RWPE1 (cell line): ENCODE measurements at regions not wholly inside any gene's neighbourhood (a gene's known extent, or its start where the extent isn't known, plus 50 kb on each side); places are given as distances from the start of the nearest gene placed in this dataset.

Experiments used
- CTCF ChIA-PET: fragments of 350-600 bp; sonication (Branson Sonifier 250); formaldehyde crosslinking; extraction: SDS; loops from one replicate; lab custom pipeline; 2021; lab: Yijun Ruan, JAX
- POLR2A ChIA-PET: fragments of 400-600 bp; formaldehyde crosslinking; extraction: SDS; loops from one replicate; lab custom pipeline; 2020; ENCODE audit warnings: antibody characterized with exemption; ENCODE audit not compliant: low non-redundant PET; lab: Yijun Ruan, JAX
- DNase-seq: peaks from one replicate; pipeline ENCODE4 v3.0.0; 2012; ENCODE audit warnings: low spot score
- H3K27ac ChIP-seq: fragments of 450-650 bp; 2 replicates; pipeline ENCODE4 v1.5.1; 2017
- TF ChIP-seq, protein P1 (sequence below): fragments of 450-650 bp; conservative IDR thresholded peaks from 2 replicates; pipeline ENCODE4 v1.5.1; 2017; ENCODE audit warnings: low read depth, mild to moderate bottlenecking

GRCh38 chr5:113675166-113675565 lies 161.7 kb downstream of the YTHDC2 start:
- ChIA-PET CTCF (interaction anchor here (2.3 kb wide), 1 partner anchor 774 kb away, joined by 10 read pairs; no protein-coding TSS in a partner anchor), POLR2A (no interaction called here)
- DNase-seq: no peak
- TF ChIP-seq, protein P1, sequence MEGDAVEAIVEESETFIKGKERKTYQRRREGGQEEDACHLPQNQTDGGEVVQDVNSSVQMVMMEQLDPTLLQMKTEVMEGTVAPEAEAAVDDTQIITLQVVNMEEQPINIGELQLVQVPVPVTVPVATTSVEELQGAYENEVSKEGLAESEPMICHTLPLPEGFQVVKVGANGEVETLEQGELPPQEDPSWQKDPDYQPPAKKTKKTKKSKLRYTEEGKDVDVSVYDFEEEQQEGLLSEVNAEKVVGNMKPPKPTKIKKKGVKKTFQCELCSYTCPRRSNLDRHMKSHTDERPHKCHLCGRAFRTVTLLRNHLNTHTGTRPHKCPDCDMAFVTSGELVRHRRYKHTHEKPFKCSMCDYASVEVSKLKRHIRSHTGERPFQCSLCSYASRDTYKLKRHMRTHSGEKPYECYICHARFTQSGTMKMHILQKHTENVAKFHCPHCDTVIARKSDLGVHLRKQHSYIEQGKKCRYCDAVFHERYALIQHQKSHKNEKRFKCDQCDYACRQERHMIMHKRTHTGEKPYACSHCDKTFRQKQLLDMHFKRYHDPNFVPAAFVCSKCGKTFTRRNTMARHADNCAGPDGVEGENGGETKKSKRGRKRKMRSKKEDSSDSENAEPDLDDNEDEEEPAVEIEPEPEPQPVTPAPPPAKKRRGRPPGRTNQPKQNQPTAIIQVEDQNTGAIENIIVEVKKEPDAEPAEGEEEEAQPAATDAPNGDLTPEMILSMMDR: no peak
- H3K27ac ChIP-seq: no peak overlapping the region

DNA sequence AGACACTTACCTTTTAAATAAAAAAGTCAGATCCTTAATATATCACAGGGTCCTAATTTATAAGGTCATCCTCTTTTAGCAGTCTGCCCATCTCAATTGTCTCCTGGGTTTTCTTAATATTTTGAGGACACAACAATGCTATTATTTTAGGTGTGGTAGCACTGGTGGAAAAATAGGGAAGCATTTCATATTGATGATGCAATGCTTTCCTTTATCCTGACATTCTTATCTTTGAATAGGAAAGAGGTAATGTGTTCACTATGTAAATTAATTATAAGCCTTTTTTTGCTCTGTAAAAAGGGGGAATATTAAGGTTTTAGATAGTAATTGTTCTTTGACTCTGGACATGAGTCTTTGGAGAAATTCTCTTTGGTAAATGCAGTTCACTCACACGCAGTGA lies 164.7 kb downstream of the YTHDC2 start:
- no peak for DNase-seq
- CTCF ChIA-PET: interaction anchor here (0.6 to 1.0 kb wide), 5 partner anchors 15 to 471 kb away, joined by 3 to 6 read pairs (median 4); no protein-coding TSS in a partner anchor
- POLR2A ChIA-PET: no interaction called here
- TF ChIP-seq, protein P1: no peak
- H3K27ac ChIP-seq: no peak overlapping the region

DNA sequence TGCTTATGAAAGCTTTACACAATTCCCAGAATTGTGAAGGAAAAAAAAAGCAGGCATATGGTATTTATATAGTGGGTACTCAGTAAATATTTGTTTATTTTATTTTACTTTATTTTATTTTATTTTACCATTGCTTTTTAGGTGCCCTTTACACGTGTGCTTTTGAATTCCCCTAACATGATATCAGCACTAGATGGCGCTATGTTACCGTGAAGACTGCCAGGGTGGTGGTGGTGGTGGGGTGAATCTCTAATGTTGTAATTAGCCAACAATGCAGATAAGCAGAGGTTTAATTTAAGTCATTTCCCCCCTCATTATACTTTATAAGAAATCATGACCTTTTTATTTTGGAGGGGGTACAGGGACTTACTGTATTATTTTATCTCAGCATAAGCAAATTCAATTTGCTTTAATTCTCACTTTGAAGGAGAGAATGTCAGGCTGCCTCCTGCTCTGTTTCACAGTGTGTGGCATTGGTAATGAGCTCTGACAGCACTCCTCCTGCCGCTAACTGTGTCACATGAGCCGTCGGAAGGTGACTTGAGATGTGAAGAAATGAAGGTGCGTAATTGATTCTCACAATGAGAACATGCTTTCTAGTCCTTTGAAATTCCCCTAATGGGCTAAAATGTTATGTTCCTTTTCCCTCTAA lies 165.6 kb downstream of the YTHDC2 start:
- peak; percentile 76 for DNase-seq
- TF ChIP-seq, protein P1: peak; percentile 71
- CTCF ChIA-PET: interaction anchor here (0.6 to 3.6 kb wide), 9 partner anchors 15 to 1345 kb away, joined by 3 to 20 read pairs (median 4); no protein-coding TSS in a partner anchor
- no peak overlapping the region for H3K27ac ChIP-seq
- POLR2A ChIA-PET: no interaction called here

GRCh38 chr5:113680534-113680933 lies 167.0 kb downstream of the YTHDC2 start:
- ChIA-PET CTCF (interaction anchor here (0.6 to 3.6 kb wide), 6 partner anchors 119 to 769 kb away, joined by 3 to 20 read pairs (median 3); no protein-coding TSS in a partner anchor), POLR2A (no interaction called here)
- no peak overlapping the region for H3K27ac ChIP-seq
- TF ChIP-seq, protein P1: no peak
- DNase-seq: no peak

GRCh38 chr5:113682497-113683136 lies 169.1 kb downstream of the YTHDC2 start:
- no peak overlapping the region for H3K27ac ChIP-seq
- TF ChIP-seq, protein P1: no peak
- POLR2A ChIA-PET: no interaction called here
- no peak for DNase-seq
- CTCF ChIA-PET: interaction anchor here (0.5 to 3.6 kb wide), 5 partner anchors 30 to 1105 kb away, joined by 3 to 20 read pairs (median 3); no protein-coding TSS in a partner anchor

DNA sequence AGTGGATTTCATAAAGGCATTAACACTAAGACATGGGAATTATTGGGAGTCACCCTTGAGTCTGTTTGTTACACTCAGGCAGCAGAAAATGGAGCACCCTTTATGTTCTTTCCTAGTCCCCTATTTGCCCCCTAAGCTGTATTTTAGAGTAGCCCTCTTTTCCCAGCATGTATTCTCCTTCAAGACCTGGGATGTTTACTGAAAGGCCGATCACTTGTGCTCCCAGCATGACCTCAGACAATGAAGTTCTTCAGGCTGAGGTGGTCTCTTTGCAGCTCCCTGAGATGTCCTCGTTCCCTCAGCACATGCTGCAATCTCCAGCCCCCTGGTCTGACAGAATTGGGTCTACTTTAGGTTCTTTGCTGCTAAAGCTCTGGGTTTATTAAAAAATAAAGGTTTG lies 169.7 kb downstream of the YTHDC2 start:
- TF ChIP-seq, protein P1: no peak
- no peak overlapping the region for H3K27ac ChIP-seq
- CTCF ChIA-PET: interaction anchor here (0.6 to 0.9 kb wide), 3 partner anchors 523 to 767 kb away, joined by 3 to 4 read pairs (median 4); no protein-coding TSS in a partner anchor
- POLR2A ChIA-PET: no interaction called here
- DNase-seq: no peak
